ENCODE measurements at regions not wholly inside any gene's neighbourhood (a gene's known extent, or its start where the extent isn't known, plus 50 kb on each side); places are given as distances from the start of the nearest gene placed in this dataset.

DNA sequence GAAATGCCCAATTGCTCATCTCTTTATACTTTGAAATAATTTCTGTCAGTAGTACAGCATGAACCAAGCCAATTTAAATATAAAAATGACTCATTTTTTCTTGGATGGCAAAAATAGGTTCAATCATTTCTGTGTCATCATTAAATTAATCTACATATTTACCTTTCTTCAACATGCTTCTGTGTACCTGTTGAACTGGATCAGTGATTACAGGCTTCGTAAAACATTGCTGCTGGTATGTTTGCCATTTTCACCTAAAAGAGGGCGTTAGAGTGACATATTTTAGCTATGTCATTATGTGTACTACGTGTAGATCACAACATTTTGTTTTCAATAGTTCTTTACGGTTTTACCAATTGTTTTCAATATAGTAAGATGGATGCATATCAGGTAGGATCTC, 340.5 kb upstream of the MAOA start:
- no peak for TF ChIP-seq POLR2AphosphoS5 (IDR thresholded peaks at IDR 0.05; ENCODE audit: borderline replicate concordance, low read depth, low read length)
- no peak for TF ChIP-seq EZH2 (IDR thresholded peaks at IDR 0.05)
- TF ChIP-seq FOXP2 (optimal IDR thresholded peaks at IDR 0.05; ENCODE audit: control extremely low read depth, extremely low read length, insufficient read depth), result no peak

Data from SK-N-MC (cell line).